Activated naive CD4-positive, alpha-beta T cell treated with anti-CD3 and anti-CD28 coated beads for 36 hours (primary cell): ENCODE measurements at regions not wholly inside any gene's neighbourhood (a gene's known extent, or its start where the extent isn't known, plus 50 kb on each side); places are given as distances from the start of the nearest gene placed in this dataset.

ENCODE experiments used
- CTCF ChIA-PET: fragments of 350-600 bp; sonication (Branson Sonifier 250); formaldehyde crosslinking; loops from one replicate; lab custom pipeline; 2021; ENCODE audit warnings: antibody characterized with exemption; lab: Charles Lee
- DNase-seq: peaks from one replicate; pipeline ENCODE4 v3.0.0-alpha.2; 2020
- H3K27ac Mint-ChIP-seq: one replicate; pipeline ENCODE4 v1.8.0; 2021; ENCODE audit warnings: mild to moderate bottlenecking, mixed read lengths
- H3K27me3 Mint-ChIP-seq: one replicate; pipeline ENCODE4 v1.8.0; 2021; ENCODE audit warnings: low read depth, mixed read lengths
- H3K36me3 Mint-ChIP-seq: one replicate; pipeline ENCODE4 v1.8.0; 2021; ENCODE audit warnings: low read depth, mixed read lengths
- H3K4me1 Mint-ChIP-seq: one replicate; pipeline ENCODE4 v1.8.0; 2021; ENCODE audit warnings: low read depth, mixed read lengths
- H3K4me3 Mint-ChIP-seq: one replicate; pipeline ENCODE4 v1.8.0; 2021; ENCODE audit warnings: mild to moderate bottlenecking, moderate library complexity, mixed read lengths
- H3K9me3 Mint-ChIP-seq: one replicate; pipeline ENCODE4 v1.8.0; 2021; ENCODE audit warnings: mixed read lengths
- intact Hi-C: fragments of 100-400 bp; cut with micrococcal nuclease; formaldehyde crosslinking; loops from one replicate; pipeline ENCODE4 v1.15.1; 2023

- no peaks in the 10 kb centered on the region for H3K4me1 Mint-ChIP-seq
- H3K9me3 Mint-ChIP-seq: no peaks in the 10 kb centered on the region
- DNase-seq: no peak
- CTCF ChIA-PET: interaction anchor here (1.1 kb wide), 1 partner anchor 11 kb away, joined by 3 read pairs; no protein-coding TSS in a partner anchor
- H3K36me3 Mint-ChIP-seq: no peaks in the 10 kb centered on the region
- no peak overlapping the region for H3K4me3 Mint-ChIP-seq
- intact Hi-C loops: no loop called here
- H3K27me3 Mint-ChIP-seq: peaks cover 17% of the 10 kb centered on the region
- no peak overlapping the region for H3K27ac Mint-ChIP-seq
Measured at GRCh38 chr5:77569409-77569808, 69.1 kb downstream of the OTP start.

GRCh38 chr5:77568555-77568954 is 70.0 kb downstream of the OTP start:
- Mint-ChIP-seq H3K36me3 (no peaks in the 10 kb centered on the region), H3K27me3 (peaks cover 17% of the 10 kb centered on the region), H3K4me1 (no peaks in the 10 kb centered on the region), H3K9me3 (no peaks in the 10 kb centered on the region), H3K4me3 (no peak overlapping the region), H3K27ac (no peak overlapping the region)
- intact Hi-C loops: no loop called here
- DNase-seq: no peak
- CTCF ChIA-PET: interaction anchor here (0.5 kb wide), 1 partner anchor 245 kb away, joined by 3 read pairs; no protein-coding TSS in a partner anchor

DNA sequence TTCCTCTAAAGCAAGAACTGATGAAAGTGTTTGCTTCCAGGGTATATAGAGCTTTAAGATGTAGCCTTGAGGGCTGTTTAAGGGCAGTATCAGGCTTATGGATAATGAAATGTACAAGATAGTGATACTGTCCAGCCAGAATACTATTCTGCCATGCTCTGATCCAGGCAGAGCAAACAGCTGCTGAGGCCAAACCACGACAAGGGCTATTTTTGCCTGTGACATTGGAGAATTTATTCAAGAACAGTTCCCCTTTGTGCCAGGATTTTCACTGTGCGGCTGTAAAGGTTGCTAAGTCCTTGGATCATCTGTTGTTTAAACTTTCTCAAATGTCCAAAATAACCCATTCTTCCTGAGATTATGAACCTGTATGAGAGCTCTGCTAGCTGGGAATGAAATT is 70.4 kb downstream of the OTP start:
- no peaks in the 10 kb centered on the region for H3K9me3 Mint-ChIP-seq
- no peaks in the 10 kb centered on the region for H3K4me1 Mint-ChIP-seq
- H3K4me3 Mint-ChIP-seq: no peak overlapping the region
- intact Hi-C loops: no loop called here
- H3K27me3 Mint-ChIP-seq: peaks cover 17% of the 10 kb centered on the region
- DNase-seq: no peak
- H3K36me3 Mint-ChIP-seq: no peaks in the 10 kb centered on the region
- H3K27ac Mint-ChIP-seq: no peak overlapping the region
- CTCF ChIA-PET: interaction anchor here (0.5 to 0.7 kb wide), 2 partner anchors 62 to 246 kb away, joined by 3 read pairs; no protein-coding TSS in a partner anchor

GRCh38 chr5:77563475-77563874 is 71.4 kb upstream of the WDR41 start:
- CTCF ChIA-PET: no interaction called here
- Mint-ChIP-seq H3K27ac (no peak overlapping the region), H3K4me1 (no peaks in the 10 kb centered on the region), H3K9me3 (no peaks in the 10 kb centered on the region), H3K36me3 (no peaks in the 10 kb centered on the region), H3K4me3 (no peak overlapping the region), H3K27me3 (peaks cover 7% of the 10 kb centered on the region)
- intact Hi-C loops: loop anchor here (5.0 kb wide), 2 partner anchors 284 to 444 kb away; no protein-coding TSS in a partner anchor
- DNase-seq: no peak

DNA sequence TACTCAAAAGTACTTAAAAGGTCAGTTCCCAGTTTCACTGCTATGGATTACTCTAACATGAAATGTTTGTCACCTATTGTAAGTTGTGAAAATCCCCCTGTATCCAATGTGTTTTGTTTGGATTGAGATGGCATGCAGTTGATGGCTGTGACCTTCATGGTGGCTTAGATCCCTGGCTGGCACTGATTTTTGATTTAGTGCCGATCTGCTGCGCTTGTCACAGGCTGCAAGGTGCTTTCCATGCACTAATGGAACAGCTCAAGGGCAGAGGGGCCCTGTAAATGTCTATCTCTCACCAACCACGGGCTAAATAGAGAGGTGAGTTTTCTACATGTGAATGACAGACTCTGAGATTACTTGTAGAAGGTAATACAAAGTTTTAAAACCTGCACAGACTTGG is 69.8 kb upstream of the WDR41 start:
- no peak overlapping the region for H3K27ac Mint-ChIP-seq
- no peaks in the 10 kb centered on the region for H3K4me1 Mint-ChIP-seq
- H3K27me3 Mint-ChIP-seq: no peaks in the 10 kb centered on the region
- no peak for DNase-seq
- H3K9me3 Mint-ChIP-seq: no peaks in the 10 kb centered on the region
- no peak overlapping the region for H3K4me3 Mint-ChIP-seq
- CTCF ChIA-PET: no interaction called here
- no peaks in the 10 kb centered on the region for H3K36me3 Mint-ChIP-seq
- intact Hi-C loops: loop anchor here (5.0 kb wide), 2 partner anchors 285 to 445 kb away; no protein-coding TSS in a partner anchor

DNA sequence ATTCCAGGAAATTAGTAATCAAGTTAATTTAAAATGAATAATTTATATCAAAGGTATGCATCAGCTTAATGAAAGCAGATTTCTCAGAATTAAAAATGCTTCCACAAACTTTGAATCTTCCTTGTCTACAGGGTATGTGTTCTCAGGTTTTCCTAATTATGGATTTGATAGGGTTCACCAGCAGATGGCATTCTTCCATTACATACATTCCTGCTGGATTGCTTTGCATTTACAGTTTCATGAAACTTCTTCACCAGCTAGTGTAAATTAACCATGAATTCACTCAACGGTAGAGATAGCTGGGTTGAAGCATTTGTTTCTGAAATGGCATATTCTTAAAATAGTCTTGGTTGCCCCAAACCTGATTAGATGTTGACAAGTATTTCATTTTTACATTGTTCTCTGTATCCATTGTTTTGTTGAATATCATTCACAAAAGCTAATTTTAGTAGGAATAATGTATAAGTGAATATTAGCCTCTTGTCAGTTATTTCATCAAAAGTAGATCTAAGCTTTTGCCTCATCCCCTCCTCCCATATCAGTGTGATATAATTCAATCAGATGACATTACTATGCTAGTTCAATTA is 68.7 kb upstream of the WDR41 start:
- Mint-ChIP-seq H3K27ac (no peak overlapping the region), H3K27me3 (no peaks in the 10 kb centered on the region), H3K4me3 (no peak overlapping the region), H3K9me3 (no peaks in the 10 kb centered on the region), H3K36me3 (no peaks in the 10 kb centered on the region), H3K4me1 (no peaks in the 10 kb centered on the region)
- CTCF ChIA-PET: interaction anchor here (0.7 to 1.1 kb wide), 3 partner anchors 34 to 740 kb away, joined by 3 read pairs; no protein-coding TSS in a partner anchor
- no peak for DNase-seq
- intact Hi-C loops: loop anchor here (1.0 to 5.0 kb wide), 3 partner anchors 287 to 740 kb away; no protein-coding TSS in a partner anchor

DNA sequence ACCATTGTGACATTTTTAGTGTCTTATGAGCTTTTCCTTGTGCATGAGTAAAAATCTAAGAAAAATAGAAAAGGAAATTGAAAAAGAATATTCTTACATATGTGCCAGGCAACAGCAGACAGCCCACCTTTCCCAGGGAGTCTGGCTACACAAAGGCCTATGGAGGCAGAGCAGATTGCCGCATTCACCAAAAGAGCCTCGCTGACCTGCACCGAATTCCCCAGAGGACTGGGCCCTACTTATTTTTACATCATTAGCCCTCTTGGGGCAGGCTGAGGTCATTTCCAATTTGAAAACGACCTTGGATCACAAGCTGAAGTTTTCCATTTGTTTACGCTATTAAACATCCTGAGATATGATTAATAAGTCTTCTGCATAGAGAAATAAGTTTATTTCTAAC is 66.2 kb upstream of the WDR41 start:
- H3K9me3 Mint-ChIP-seq: no peaks in the 10 kb centered on the region
- no peak for DNase-seq
- H3K4me3 Mint-ChIP-seq: no peak overlapping the region
- CTCF ChIA-PET: interaction anchor here (0.6 to 0.7 kb wide), 2 partner anchors 12 to 641 kb away, joined by 3 read pairs; no protein-coding TSS in a partner anchor
- H3K36me3 Mint-ChIP-seq: no peaks in the 10 kb centered on the region
- H3K27me3 Mint-ChIP-seq: no peaks in the 10 kb centered on the region
- H3K4me1 Mint-ChIP-seq: no peaks in the 10 kb centered on the region
- no peak overlapping the region for H3K27ac Mint-ChIP-seq
- intact Hi-C loops: no loop called here

- no peak overlapping the region for H3K27ac Mint-ChIP-seq
- no peak for DNase-seq
- H3K4me3 Mint-ChIP-seq: no peak overlapping the region
- no peaks in the 10 kb centered on the region for H3K36me3 Mint-ChIP-seq
- H3K9me3 Mint-ChIP-seq: peaks cover 9% of the 10 kb centered on the region
- no peaks in the 10 kb centered on the region for H3K4me1 Mint-ChIP-seq
- intact Hi-C loops: no loop called here
- CTCF ChIA-PET: no interaction called here
- H3K27me3 Mint-ChIP-seq: peaks cover 3% of the 10 kb centered on the region
Measured at GRCh38 chr5:77550406-77550805, 58.3 kb upstream of the WDR41 start.

DNA sequence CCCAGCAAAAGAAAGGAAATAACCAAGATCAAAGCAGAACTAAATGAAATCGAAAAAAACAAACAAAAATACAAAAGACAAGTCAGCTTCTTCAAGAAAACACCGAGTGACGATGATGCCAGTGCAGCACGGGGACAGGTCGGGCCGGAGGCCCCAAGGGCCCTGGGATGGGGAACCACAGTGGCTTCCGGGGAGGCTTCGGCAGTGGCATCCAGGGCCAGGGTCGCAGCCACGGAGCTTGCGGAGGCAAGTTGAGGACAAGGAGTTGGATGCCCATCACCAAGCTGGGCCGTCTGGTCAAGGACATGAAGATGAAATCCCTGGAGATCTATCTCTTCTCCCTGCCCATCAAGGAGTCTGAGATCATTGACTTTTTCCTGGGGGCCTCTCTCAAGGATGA is 53.2 kb upstream of the WDR41 start:
- H3K36me3 Mint-ChIP-seq: no peaks in the 10 kb centered on the region
- H3K27me3 Mint-ChIP-seq: peaks cover 17% of the 10 kb centered on the region
- intact Hi-C loops: no loop called here
- no peak overlapping the region for H3K4me3 Mint-ChIP-seq
- H3K9me3 Mint-ChIP-seq: peaks cover 12% of the 10 kb centered on the region
- CTCF ChIA-PET: no interaction called here
- no peaks in the 10 kb centered on the region for H3K4me1 Mint-ChIP-seq
- no peak for DNase-seq
- no peak overlapping the region for H3K27ac Mint-ChIP-seq
